D721Med (cell line): ENCODE measurements at regions not wholly inside any gene's neighbourhood (a gene's known extent, or its start where the extent isn't known, plus 50 kb on each side); places are given as distances from the start of the nearest gene placed in this dataset.

ENCODE experiments used
- DNase-seq: peaks from one replicate; pipeline ENCODE4 v3.0.0; 2011; ENCODE audit warnings: low spot score; ENCODE audit not compliant: insufficient read length
- FAIRE-seq: peaks from 2 replicates; lab custom pipeline; 2011; peaks lifted over from hg19 to GRCh38; lab: Jason Lieb, UNC
- TF ChIP-seq, protein P1 (sequence below): IDR thresholded peaks from 2 replicates; pipeline ENCODE4 v1.5.1; 2012; ENCODE audit warnings: mild to moderate bottlenecking, control low read depth; ENCODE audit not compliant: insufficient read depth; ENCODE audit errors: missing control alignments

DNA sequence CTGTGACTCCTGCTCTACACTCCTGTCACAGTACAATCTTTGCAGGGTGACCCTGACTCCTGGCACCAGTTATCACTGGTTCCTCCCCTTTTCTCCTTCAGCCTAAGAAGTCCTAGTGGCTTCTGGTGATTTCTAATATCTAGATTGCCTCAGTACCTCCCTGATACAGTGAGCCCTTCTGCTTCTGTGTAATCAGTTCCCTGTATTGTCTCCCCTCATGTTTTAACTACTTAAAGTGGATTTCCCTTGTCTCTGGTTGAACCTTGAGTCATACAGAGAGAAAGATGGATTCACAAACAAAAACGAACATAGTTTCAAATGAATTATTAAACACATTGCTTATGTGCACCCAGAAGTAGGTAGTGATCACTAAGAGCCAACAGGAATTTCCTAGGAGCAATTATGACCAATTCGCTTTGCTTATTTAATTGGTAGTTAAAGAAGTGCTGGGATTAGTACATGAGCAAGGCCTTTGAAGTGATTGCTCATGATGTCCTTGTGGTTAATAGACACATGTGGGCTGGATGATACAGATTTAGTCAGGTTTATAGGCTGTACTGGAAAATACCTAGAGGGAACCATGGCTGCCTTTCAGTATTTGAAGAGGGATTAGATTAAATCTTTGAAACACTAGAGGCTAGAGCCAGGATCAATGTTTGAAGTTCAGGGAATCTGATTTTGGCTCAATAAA lies 145.8 kb upstream of the MEF2C start:
- DNase-seq (no peak), FAIRE-seq (peak; percentile 64)
- TF ChIP-seq, protein P1, sequence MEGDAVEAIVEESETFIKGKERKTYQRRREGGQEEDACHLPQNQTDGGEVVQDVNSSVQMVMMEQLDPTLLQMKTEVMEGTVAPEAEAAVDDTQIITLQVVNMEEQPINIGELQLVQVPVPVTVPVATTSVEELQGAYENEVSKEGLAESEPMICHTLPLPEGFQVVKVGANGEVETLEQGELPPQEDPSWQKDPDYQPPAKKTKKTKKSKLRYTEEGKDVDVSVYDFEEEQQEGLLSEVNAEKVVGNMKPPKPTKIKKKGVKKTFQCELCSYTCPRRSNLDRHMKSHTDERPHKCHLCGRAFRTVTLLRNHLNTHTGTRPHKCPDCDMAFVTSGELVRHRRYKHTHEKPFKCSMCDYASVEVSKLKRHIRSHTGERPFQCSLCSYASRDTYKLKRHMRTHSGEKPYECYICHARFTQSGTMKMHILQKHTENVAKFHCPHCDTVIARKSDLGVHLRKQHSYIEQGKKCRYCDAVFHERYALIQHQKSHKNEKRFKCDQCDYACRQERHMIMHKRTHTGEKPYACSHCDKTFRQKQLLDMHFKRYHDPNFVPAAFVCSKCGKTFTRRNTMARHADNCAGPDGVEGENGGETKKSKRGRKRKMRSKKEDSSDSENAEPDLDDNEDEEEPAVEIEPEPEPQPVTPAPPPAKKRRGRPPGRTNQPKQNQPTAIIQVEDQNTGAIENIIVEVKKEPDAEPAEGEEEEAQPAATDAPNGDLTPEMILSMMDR: no peak

DNA sequence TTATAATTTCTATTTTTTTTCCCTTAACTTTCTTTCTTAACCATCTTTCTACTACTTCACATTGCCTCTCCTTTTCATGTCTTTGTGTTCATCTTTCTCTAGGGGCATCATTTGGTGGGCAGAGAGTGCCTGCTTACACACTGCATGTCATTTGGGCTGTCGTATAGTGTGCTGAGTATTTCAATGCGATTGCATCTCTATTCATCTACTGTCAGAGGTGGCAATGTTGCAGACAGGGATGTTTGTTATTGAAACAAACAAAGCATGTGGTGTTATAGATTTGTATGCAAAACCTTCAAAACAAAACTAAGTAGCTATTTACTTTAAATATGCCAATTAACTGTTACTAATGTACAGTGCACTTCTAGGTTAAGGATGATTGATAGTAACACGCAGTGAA lies 141.1 kb upstream of the MEF2C start:
- no peak for DNase-seq
- FAIRE-seq: no peak

DNA sequence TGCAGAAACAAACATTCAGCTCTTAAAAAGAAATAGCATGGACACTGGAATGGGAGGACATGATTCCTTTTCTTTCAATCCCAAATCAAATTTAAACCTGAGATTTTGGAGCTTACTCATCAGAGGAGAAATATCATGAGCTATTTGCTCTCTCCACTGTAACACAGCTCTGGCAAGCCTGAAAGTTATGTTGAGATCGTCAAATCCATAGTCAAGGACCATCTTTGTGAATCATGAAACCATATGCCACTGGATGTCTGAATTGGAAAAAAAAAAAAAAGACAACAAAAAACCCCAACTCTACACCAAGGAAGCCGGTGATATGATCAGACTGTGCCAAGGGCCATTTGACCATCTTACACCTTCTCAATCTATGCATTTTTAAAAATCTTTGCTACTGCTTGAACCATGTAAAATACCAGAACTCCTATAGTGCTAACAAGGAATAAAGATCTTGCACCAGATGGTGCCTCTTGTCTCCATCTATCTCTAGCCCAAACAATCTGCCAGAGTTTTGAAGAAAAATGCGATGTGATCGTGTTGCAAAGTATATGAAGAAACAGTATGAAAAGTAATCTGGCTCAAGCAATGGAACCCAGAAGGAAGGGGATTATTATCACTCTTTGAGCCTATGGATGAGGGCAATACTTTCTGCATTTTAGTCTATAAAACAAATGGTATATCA lies 138.1 kb upstream of the MEF2C start:
- TF ChIP-seq, protein P1: no peak

More for the DNA sequence above, 141.1 kb upstream of the MEF2C start:
- TF ChIP-seq, protein P1: no peak

DNA sequence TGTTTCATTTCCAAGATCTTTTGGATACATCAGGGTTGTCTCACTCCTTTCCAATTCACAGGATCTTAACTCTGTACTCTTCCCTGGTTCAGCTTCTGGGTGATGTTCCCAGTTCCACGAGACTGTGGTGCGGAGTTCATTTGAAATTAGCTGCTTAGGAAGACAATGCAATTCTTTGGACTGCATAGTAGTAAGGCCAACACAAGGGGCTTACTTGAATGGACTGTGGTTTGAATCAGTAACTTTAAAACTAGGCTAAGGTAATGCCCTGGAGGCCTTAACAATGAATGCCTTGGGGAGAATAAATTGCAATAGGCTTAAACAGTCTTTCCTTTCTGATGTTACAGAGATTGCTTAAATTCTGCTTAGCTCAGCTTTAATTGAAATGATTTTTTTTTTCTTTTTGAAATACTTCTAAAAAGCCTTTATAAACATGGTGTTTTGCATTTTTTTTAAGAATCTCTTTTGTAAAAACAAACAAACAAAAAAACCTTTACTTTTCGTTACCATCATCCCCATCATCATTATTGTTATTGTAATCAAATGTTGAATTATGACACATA lies 133.8 kb upstream of the MEF2C start:
- DNase-seq: no peak
- no peak for FAIRE-seq
- TF ChIP-seq, protein P1: no peak

More for the DNA sequence above, 138.1 kb upstream of the MEF2C start:
- FAIRE-seq (no peak), DNase-seq (no peak)

DNA sequence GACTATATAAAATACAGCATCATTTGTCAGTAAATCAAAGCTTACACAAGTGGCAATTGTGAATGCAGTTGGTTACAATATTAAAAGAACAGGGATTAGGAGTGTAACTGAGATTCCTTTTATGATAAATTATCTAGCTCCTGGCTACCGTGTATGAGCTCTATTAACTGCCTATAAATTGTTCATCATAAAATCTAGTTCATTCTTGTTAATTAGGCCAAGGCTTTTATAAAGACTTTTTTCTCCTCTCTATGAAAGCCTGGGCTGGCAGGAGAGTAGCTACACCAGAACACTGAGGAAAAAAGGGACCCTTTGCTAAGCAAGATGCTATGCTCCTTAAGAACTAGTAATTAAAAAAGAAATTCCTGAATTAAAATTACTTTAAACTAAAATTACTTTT lies 132.4 kb upstream of the MEF2C start:
- no peak for FAIRE-seq

DNA sequence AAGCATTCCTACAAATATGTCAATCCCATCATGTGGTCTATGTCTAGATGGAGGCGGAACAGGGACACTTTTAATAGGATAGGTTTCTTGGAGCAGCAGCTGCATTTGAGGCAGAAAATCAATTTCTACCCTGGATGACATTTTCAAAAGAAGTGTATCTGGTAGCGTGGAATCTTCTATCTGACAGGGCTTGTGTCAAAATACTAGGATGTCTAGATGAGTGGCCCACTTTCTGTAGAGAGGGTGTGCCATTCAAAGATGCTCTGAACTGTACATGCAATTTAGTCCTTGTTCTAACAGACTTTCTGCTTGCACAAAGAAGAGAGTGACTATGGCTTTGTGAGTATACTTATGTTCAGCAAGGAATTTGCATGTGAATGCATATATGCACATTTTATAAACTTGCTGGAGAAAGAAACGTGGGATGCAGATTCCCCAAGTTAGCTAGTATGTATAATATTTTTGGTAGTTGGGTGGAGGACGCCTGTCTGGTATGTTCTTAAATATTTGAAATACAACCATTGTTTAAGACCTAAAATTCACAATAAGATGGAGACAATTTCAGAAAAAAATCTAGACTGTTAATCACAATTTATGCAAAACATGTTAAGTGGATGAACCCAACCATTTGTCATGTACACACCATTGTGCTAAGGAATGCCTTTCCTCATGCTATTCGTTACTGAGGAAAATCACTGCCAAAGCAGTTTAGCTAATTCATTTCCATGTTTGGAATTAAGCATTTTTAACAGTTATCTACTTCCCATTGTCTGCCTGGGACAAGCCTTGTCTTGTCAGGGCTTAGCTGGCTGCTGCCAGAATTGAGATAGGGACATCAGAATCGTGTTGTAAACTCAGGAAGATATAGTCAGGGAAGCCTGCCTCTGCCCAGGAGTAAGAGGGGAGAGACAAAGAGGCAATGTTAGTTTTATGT lies 129.1 kb upstream of the MEF2C start:
- DNase-seq (no peak), FAIRE-seq (no peak)
- TF ChIP-seq, protein P1: no peak

More for the DNA sequence above, 132.4 kb upstream of the MEF2C start:
- no peak for DNase-seq
- TF ChIP-seq, protein P1: no peak
